GM12878 (cell line): ENCODE measurements at regions not wholly inside any gene's neighbourhood (a gene's known extent, or its start where the extent isn't known, plus 50 kb on each side); places are given as distances from the start of the nearest gene placed in this dataset.

Experiments used
- BCL3 ChIP-seq: IDR thresholded peaks from 2 replicates; pipeline ENCODE4 v1.6.1; 2011; ENCODE audit warnings: borderline replicate concordance, low read depth, mild to moderate bottlenecking, moderate library complexity, low read length; ENCODE audit not compliant: insufficient read depth, poor library complexity, severe bottlenecking
- EP300 ChIP-seq, 2 experiments: fragments of 150-350 bp in 1 of 2; IDR thresholded peaks; 2 replicates each; pipeline ENCODE4 v1.6.1; 2011 to 2012; ENCODE audit warnings: low read depth in 2 of 2, low read length in 2 of 2, borderline replicate concordance in 1 of 2, improper control_type of control experiment in 1 of 2, inconsistent platforms in 1 of 2; ENCODE audit not compliant: control insufficient read depth in 1 of 2
- FOXM1 ChIP-seq: IDR thresholded peaks from 2 replicates; pipeline ENCODE4 v1.6.1; 2012; ENCODE audit warnings: low read depth, mild to moderate bottlenecking, inconsistent platforms, low read length, moderate library complexity
- GATAD2B ChIP-seq: fragments of 450-650 bp; conservative IDR thresholded peaks from 2 replicates; pipeline ENCODE4 v1.6.1; 2017; ENCODE audit warnings: low read depth, mild to moderate bottlenecking, moderate library complexity
- KAT2A ChIP-seq: conservative IDR thresholded peaks from 2 replicates; pipeline ENCODE4 v1.6.1; 2011; ENCODE audit warnings: low read depth, low read length; ENCODE audit not compliant: control insufficient read depth
- KDM1A ChIP-seq: fragments of 200-600 bp; sonication (generic); IDR thresholded peaks from 2 replicates; pipeline ENCODE4 v1.6.1; 2016; ENCODE audit warnings: borderline replicate concordance
- MXI1 ChIP-seq: fragments of 150-350 bp; IDR thresholded peaks from 2 replicates; pipeline ENCODE4 v1.6.1; 2011; ENCODE audit warnings: low read depth, mild to moderate bottlenecking, inconsistent platforms, low read length, improper control_type of control experiment
- POLR2A ChIP-seq: IDR thresholded peaks from 2 replicates; pipeline ENCODE4 v1.6.1; 2011; ENCODE audit warnings: low read depth, mild to moderate bottlenecking, low read length
- SMC3 ChIP-seq: IDR thresholded peaks from 2 replicates; pipeline ENCODE4 v1.6.1; 2011; ENCODE audit warnings: low read length, improper control_type of control experiment, borderline replicate concordance
- TF ChIP-seq, protein P1 (sequence below), 3 experiments: IDR thresholded peaks in 2 of 3; conservative IDR thresholded peaks in 1 of 3; 2 replicates each; pipeline ENCODE4 v1.5.1; 2011; ENCODE audit warnings: low read depth in 3 of 3, low read length in 3 of 3, mild to moderate bottlenecking in 3 of 3, control low read depth in 2 of 3, moderate library complexity in 2 of 3, inconsistent platforms in 1 of 3, mixed read lengths in 1 of 3; ENCODE audit not compliant: control insufficient read depth in 2 of 3, insufficient read depth in 1 of 3; ENCODE audit errors: extremely low read depth in 1 of 3
- TF ChIP-seq, protein P2 (sequence below): fragments of 450-650 bp; IDR thresholded peaks from 2 replicates; pipeline ENCODE4 v1.6.1; 2017; ENCODE audit warnings: mild to moderate bottlenecking

- TF ChIP-seq, protein P1, sequence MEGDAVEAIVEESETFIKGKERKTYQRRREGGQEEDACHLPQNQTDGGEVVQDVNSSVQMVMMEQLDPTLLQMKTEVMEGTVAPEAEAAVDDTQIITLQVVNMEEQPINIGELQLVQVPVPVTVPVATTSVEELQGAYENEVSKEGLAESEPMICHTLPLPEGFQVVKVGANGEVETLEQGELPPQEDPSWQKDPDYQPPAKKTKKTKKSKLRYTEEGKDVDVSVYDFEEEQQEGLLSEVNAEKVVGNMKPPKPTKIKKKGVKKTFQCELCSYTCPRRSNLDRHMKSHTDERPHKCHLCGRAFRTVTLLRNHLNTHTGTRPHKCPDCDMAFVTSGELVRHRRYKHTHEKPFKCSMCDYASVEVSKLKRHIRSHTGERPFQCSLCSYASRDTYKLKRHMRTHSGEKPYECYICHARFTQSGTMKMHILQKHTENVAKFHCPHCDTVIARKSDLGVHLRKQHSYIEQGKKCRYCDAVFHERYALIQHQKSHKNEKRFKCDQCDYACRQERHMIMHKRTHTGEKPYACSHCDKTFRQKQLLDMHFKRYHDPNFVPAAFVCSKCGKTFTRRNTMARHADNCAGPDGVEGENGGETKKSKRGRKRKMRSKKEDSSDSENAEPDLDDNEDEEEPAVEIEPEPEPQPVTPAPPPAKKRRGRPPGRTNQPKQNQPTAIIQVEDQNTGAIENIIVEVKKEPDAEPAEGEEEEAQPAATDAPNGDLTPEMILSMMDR (IDR thresholded peaks at IDR 0.05 in 2 of 3, conservative IDR thresholded peaks at IDR 0.05 in 1 of 3; ENCODE audit: control insufficient read depth in 2 of 3, extremely low read depth in 1 of 3, insufficient read depth in 1 of 3, low read depth in 3 of 3, low read length in 3 of 3): no peak
- TF ChIP-seq BCL3 (no peak), EP300 (IDR thresholded peaks at IDR 0.05; ENCODE audit: borderline replicate concordance in 1 of 2, control insufficient read depth in 1 of 2, low read depth in 2 of 2, low read length in 2 of 2) (no peak), POLR2A (no peak), FOXM1 (no peak), SMC3 (no peak), KDM1A (no peak), GATAD2B (no peak), KAT2A (no peak), MXI1 (no peak)
- TF ChIP-seq, protein P2, sequence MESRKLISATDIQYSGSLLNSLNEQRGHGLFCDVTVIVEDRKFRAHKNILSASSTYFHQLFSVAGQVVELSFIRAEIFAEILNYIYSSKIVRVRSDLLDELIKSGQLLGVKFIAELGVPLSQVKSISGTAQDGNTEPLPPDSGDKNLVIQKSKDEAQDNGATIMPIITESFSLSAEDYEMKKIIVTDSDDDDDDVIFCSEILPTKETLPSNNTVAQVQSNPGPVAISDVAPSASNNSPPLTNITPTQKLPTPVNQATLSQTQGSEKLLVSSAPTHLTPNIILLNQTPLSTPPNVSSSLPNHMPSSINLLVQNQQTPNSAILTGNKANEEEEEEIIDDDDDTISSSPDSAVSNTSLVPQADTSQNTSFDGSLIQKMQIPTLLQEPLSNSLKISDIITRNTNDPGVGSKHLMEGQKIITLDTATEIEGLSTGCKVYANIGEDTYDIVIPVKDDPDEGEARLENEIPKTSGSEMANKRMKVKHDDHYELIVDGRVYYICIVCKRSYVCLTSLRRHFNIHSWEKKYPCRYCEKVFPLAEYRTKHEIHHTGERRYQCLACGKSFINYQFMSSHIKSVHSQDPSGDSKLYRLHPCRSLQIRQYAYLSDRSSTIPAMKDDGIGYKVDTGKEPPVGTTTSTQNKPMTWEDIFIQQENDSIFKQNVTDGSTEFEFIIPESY: no peak
These were observed 381.4 kb upstream of the ONECUT1 start for GRCh38 chr15:53171571-53171970.
